GM12891 (cell line): ENCODE measurements at regions not wholly inside any gene's neighbourhood (a gene's known extent, or its start where the extent isn't known, plus 50 kb on each side); places are given as distances from the start of the nearest gene placed in this dataset.

Experiments used
- DNase-seq: peaks from one replicate; pipeline ENCODE4 v3.0.0; 2011; ENCODE audit warnings: low spot score; ENCODE audit not compliant: insufficient read length
- FAIRE-seq: peaks from 2 replicates; lab custom pipeline; 2011; peaks lifted over from hg19 to GRCh38; lab: Jason Lieb, UNC
- PAX5 ChIP-seq: IDR thresholded peaks from 2 replicates; pipeline ENCODE4 v1.6.1; 2011; ENCODE audit warnings: low read length, moderate library complexity, mild to moderate bottlenecking; ENCODE audit not compliant: insufficient read depth, severe bottlenecking
- POLR2A ChIP-seq: IDR thresholded peaks from 2 replicates; pipeline ENCODE4 v1.6.1; 2011; ENCODE audit warnings: low read depth, low read length, control low read depth
- POLR2AphosphoS5 ChIP-seq: IDR thresholded peaks from 2 replicates; pipeline ENCODE4 v1.6.1; 2011; ENCODE audit warnings: low read depth, low read length, control low read depth
- POU2F2 ChIP-seq: IDR thresholded peaks from 2 replicates; pipeline ENCODE4 v1.6.1; 2011; ENCODE audit warnings: low read depth, mild to moderate bottlenecking, control low read depth, low read length, moderate library complexity
- SPI1 ChIP-seq: IDR thresholded peaks from 2 replicates; pipeline ENCODE4 v1.6.1; 2011; ENCODE audit warnings: low read depth, low read length, control low read depth
- TAF1 ChIP-seq: IDR thresholded peaks from 2 replicates; pipeline ENCODE4 v1.6.1; 2011; ENCODE audit warnings: low read depth, low read length, control low read depth

- TF ChIP-seq SPI1 (no peak), POU2F2 (no peak), POLR2AphosphoS5 (no peak), TAF1 (no peak), POLR2A (no peak), PAX5 (no peak)
- DNase-seq: no peak
- no peak for FAIRE-seq
Observed at GRCh38 chr2:79393107-79393685, 119.7 kb upstream of the CTNNA2 start.

GRCh38 chr2:79389481-79389880 lies 123.4 kb upstream of the CTNNA2 start:
- FAIRE-seq: no peak
- TF ChIP-seq POLR2A (no peak), POLR2AphosphoS5 (no peak), PAX5 (no peak), SPI1 (no peak), TAF1 (no peak), POU2F2 (no peak)
- no peak for DNase-seq

GRCh38 chr2:79388024-79388423 lies 124.8 kb upstream of the CTNNA2 start:
- DNase-seq: no peak
- no peak for FAIRE-seq
- TF ChIP-seq POLR2AphosphoS5 (no peak), SPI1 (no peak), POLR2A (no peak), POU2F2 (no peak), PAX5 (no peak), TAF1 (no peak)

GRCh38 chr2:79387431-79387830 lies 125.4 kb upstream of the CTNNA2 start:
- DNase-seq (no peak), FAIRE-seq (no peak)
- TF ChIP-seq POU2F2 (no peak), TAF1 (no peak), POLR2AphosphoS5 (no peak), PAX5 (no peak), POLR2A (no peak), SPI1 (no peak)

DNA sequence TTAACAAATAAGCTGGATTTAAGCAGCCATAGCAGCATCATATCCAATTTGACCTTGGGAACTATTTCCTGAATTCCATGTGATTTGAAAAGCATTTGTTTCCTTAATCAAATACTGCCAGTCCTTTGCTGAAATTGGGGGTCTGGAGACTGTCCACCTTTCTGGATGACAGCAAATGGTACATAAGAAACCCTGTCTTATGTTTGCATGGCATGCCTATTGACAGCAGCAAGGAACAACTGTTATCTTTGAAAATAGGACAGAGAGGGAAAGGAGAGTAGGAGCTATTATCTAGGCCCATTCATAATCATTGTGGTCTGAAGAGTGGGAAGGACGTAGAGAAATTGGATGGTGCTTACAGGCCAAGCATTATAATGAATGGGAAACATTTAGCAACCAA lies 129.2 kb upstream of the CTNNA2 start:
- no peak for FAIRE-seq
- TF ChIP-seq POU2F2 (no peak), POLR2AphosphoS5 (no peak), TAF1 (no peak), POLR2A (no peak), PAX5 (no peak), SPI1 (no peak)
- no peak for DNase-seq

- TF ChIP-seq POLR2AphosphoS5 (no peak), SPI1 (no peak)
- FAIRE-seq: no peak
- DNase-seq: no peak
Observed at GRCh38 chr2:79375817-79376216, 137.0 kb upstream of the CTNNA2 start.

GRCh38 chr2:79373358-79374130 lies 139.3 kb upstream of the CTNNA2 start:
- TF ChIP-seq POU2F2 (no peak), POLR2AphosphoS5 (no peak), PAX5 (no peak)
- DNase-seq (no peak), FAIRE-seq (no peak)

- TF ChIP-seq PAX5: no peak
- no peak for TF ChIP-seq POLR2A
- no peak for TF ChIP-seq POLR2AphosphoS5
- TF ChIP-seq TAF1: no peak
- TF ChIP-seq SPI1: no peak
- no peak for TF ChIP-seq POU2F2
Observed at GRCh38 chr2:79370976-79371538, 141.8 kb upstream of the CTNNA2 start.

GRCh38 chr2:79369127-79369526 lies 143.7 kb upstream of the CTNNA2 start:
- DNase-seq (no peak), FAIRE-seq (no peak)
- TF ChIP-seq TAF1 (no peak), SPI1 (no peak), POLR2A (no peak), PAX5 (no peak), POLR2AphosphoS5 (no peak), POU2F2 (no peak)

More at GRCh38 chr2:79370976-79371538, 141.8 kb upstream of the CTNNA2 start:
- FAIRE-seq: no peak
- no peak for DNase-seq
